GM23338 (cell line): ENCODE measurements at regions not wholly inside any gene's neighbourhood (a gene's known extent, or its start where the extent isn't known, plus 50 kb on each side); places are given as distances from the start of the nearest gene placed in this dataset.

ENCODE experiments used
- ATAC-seq: fragments of 200-7000 bp; cut with Tn5 transposase; 3 replicates; pipeline ENCODE4 v1.9.1; 2020
- DNase-seq: peaks from one replicate; pipeline ENCODE4 v3.0.0-alpha.2; 2015; ENCODE audit warnings: low spot score
- H2AFZ ChIP-seq: fragments of 200-600 bp; sonication (generic); 2 replicates; pipeline ENCODE4 v1.8.0; 2016; ENCODE audit warnings: antibody characterized with exemption, mild to moderate bottlenecking, moderate library complexity
- H3F3A ChIP-seq: fragments of 200-600 bp; sonication (generic); replicated peaks from 2 replicates; pipeline ENCODE4 v1.8.0; 2017; ENCODE audit warnings: antibody characterized with exemption, mixed run types, low read depth
- H3K27ac ChIP-seq: fragments of 200-600 bp; sonication (generic); 2 replicates; pipeline ENCODE4 v1.6.1; 2016; ENCODE audit warnings: low read depth
- H3K27me3 ChIP-seq: fragments of 200-600 bp; sonication (generic); 2 replicates; pipeline ENCODE4 v1.8.0; 2016; ENCODE audit warnings: mild to moderate bottlenecking, mixed run types, moderate library complexity; ENCODE audit not compliant: insufficient read depth
- H3K36me3 ChIP-seq: fragments of 200-600 bp; sonication (generic); 2 replicates; pipeline ENCODE4 v1.8.0; 2016; ENCODE audit warnings: mild to moderate bottlenecking; ENCODE audit not compliant: insufficient read depth
- H3K4me1 ChIP-seq: fragments of 200-600 bp; sonication (generic); 2 replicates; pipeline ENCODE4 v1.8.0; 2016; ENCODE audit warnings: mild to moderate bottlenecking, moderate library complexity; ENCODE audit not compliant: insufficient read depth
- H3K4me2 ChIP-seq: fragments of 200-600 bp; sonication (generic); 2 replicates; pipeline ENCODE4 v1.7.1; 2017; ENCODE audit warnings: mixed run types
- H3K4me3 ChIP-seq: fragments of 200-600 bp; sonication (generic); 2 replicates; pipeline ENCODE4 v1.6.1; 2016; ENCODE audit warnings: mixed run types
- H3K79me2 ChIP-seq: fragments of 200-600 bp; sonication (generic); replicated peaks from 2 replicates; pipeline ENCODE4 v1.8.0; 2017; ENCODE audit warnings: mild to moderate bottlenecking; ENCODE audit not compliant: insufficient read depth
- H3K9me2 ChIP-seq: fragments of 200-600 bp; sonication (generic); 2 replicates; pipeline ENCODE4 v1.8.0; 2017; ENCODE audit not compliant: insufficient read depth
- H4K20me1 ChIP-seq: fragments of 200-600 bp; sonication (generic); replicated peaks from 2 replicates; pipeline ENCODE4 v1.8.0; 2017; ENCODE audit warnings: mild to moderate bottlenecking; ENCODE audit not compliant: insufficient read depth
- H3K27ac Mint-ChIP-seq: 2 replicates; pipeline ENCODE4 v1.8.0; 2020; ENCODE audit warnings: inconsistent platforms, mild to moderate bottlenecking, moderate library complexity, mixed read lengths
- H3K27me3 Mint-ChIP-seq: 3 replicates; pipeline ENCODE4 v1.8.0; 2022; ENCODE audit warnings: low read depth, mild to moderate bottlenecking, moderate library complexity, mixed read lengths, inconsistent platforms; ENCODE audit not compliant: insufficient read depth, poor library complexity
- H3K36me3 Mint-ChIP-seq: 3 replicates; pipeline ENCODE4 v1.8.0; 2021; ENCODE audit warnings: low read depth, mild to moderate bottlenecking, inconsistent platforms, moderate library complexity, mixed read lengths
- H3K4me1 Mint-ChIP-seq: 3 replicates; pipeline ENCODE4 v1.8.0; 2020; ENCODE audit warnings: mild to moderate bottlenecking, inconsistent platforms, mixed read lengths
- H3K4me3 Mint-ChIP-seq: 3 replicates; pipeline ENCODE4 v1.8.0; 2021; ENCODE audit warnings: moderate library complexity, mild to moderate bottlenecking, inconsistent platforms, mixed read lengths
- H3K9me3 Mint-ChIP-seq: 3 replicates; pipeline ENCODE4 v1.8.0; 2020; ENCODE audit warnings: moderate library complexity, mild to moderate bottlenecking, inconsistent platforms, mixed read lengths
- CREB1 ChIP-seq: fragments of 250-450 bp; sonication (Bioruptor Pico); IDR thresholded peaks from 2 replicates; pipeline ENCODE4 v1.5.0; 2020; ENCODE audit warnings: low read depth, mild to moderate bottlenecking, moderate library complexity
- CTCF ChIP-seq, 2 experiments: fragments of 200-600 bp in 1 of 2; sonication (generic) in 1 of 2; conservative IDR thresholded peaks; 2 replicates each; pipeline versions ENCODE4 v1.5.1 to v1.6.1; 2016 to 2017; ENCODE audit warnings: antibody characterized with exemption in 2 of 2, low read depth in 2 of 2, mild to moderate bottlenecking in 2 of 2, moderate library complexity in 1 of 2
- POLR2AphosphoS5 ChIP-seq: IDR thresholded peaks from 2 replicates; pipeline ENCODE4 v1.6.1; 2016; ENCODE audit warnings: antibody characterized with exemption, low read depth
- ZNF462 ChIP-seq: fragments of 250-450 bp; sonication (Bioruptor Pico); IDR thresholded peaks from 2 replicates; pipeline ENCODE4 v1.5.0; 2020; ENCODE audit warnings: mild to moderate bottlenecking, moderate library complexity

GRCh38 chr13:71214357-71214756 lies 652.6 kb downstream of the DACH1 start (continued):
- TF ChIP-seq ZNF462 (CRISPR knock-in tag) (no peak), CTCF (conservative IDR thresholded peaks at IDR 0.05; ENCODE audit: low read depth in 2 of 2) (no peak), POLR2AphosphoS5 (no peak), CREB1 (CRISPR knock-in tag) (no peak)

- Histone ChIP-seq H3K9me2 (no peaks in the 10 kb centered on the region; the same call in 1 of the 2 replicates), H3K79me2 (no peaks in the 10 kb centered on the region), H3F3A (no peaks in the 10 kb centered on the region), H4K20me1 (no peaks in the 10 kb centered on the region), H3K4me1 (no peaks in the 10 kb centered on the region), H3K27me3 (no peaks in the 10 kb centered on the region), H3K27ac (no peak overlapping the region), H3K4me2 (no peak overlapping the region), H3K36me3 (no peaks in the 10 kb centered on the region), H3K4me3 (no peak overlapping the region), H2AFZ (no peak overlapping the region)
- no peaks in the 10 kb centered on the region for H3K36me3 Mint-ChIP-seq
- DNase-seq (no peak), ATAC-seq (no peak)
- H3K9me3 Mint-ChIP-seq = no peaks in the 10 kb centered on the region
- H3K27ac Mint-ChIP-seq = no peak overlapping the region
- H3K27me3 Mint-ChIP-seq = no peaks in the 10 kb centered on the region
- H3K4me1 Mint-ChIP-seq = no peaks in the 10 kb centered on the region
- no peak overlapping the region for H3K4me3 Mint-ChIP-seq
- TF ChIP-seq CTCF (conservative IDR thresholded peaks at IDR 0.05; ENCODE audit: low read depth in 2 of 2) (no peak), ZNF462 (CRISPR knock-in tag) (no peak), CREB1 (CRISPR knock-in tag) (no peak)
Measured at GRCh38 chr13:71213252-71213821, 653.7 kb downstream of the DACH1 start.
